Lower lobe of right lung (tissue), 2 donors: ENCODE measurements at regions not wholly inside any gene's neighbourhood (a gene's known extent, or its start where the extent isn't known, plus 50 kb on each side); places are given as distances from the start of the nearest gene placed in this dataset.

ENCODE experiments used
- ATAC-seq, 2 donors: fragments of 200-7000 bp; cut with Tn5 transposase; one replicate each; pipeline ENCODE4 v1.9.1; 2020 to 2022; ENCODE audit warnings: mild to moderate bottlenecking in 2 of 2, moderate library complexity in 2 of 2
- DNase-seq: peaks from one replicate; pipeline ENCODE4 v3.0.0-alpha.2; 2020
- H3K27ac ChIP-seq: fragments of 200-600 bp; one replicate; pipeline ENCODE4 v1.8.0; 2022
- H3K27me3 ChIP-seq: fragments of 200-600 bp; one replicate; pipeline ENCODE4 v1.8.0; 2022; ENCODE audit warnings: low read depth
- H3K36me3 ChIP-seq: fragments of 200-600 bp; one replicate; pipeline ENCODE4 v1.8.0; 2022; ENCODE audit warnings: mild to moderate bottlenecking
- H3K4me1 ChIP-seq: fragments of 200-600 bp; one replicate; pipeline ENCODE4 v1.8.0; 2022
- H3K4me3 ChIP-seq: fragments of 200-600 bp; one replicate; pipeline ENCODE4 v1.8.0; 2022; ENCODE audit warnings: mild to moderate bottlenecking
- H3K9me3 ChIP-seq: fragments of 200-600 bp; one replicate; pipeline ENCODE4 v1.8.0; 2022
- intact Hi-C: fragments of 100-400 bp; cut with DNase I; formaldehyde crosslinking; loops from one replicate; pipeline ENCODE4 v1.11.0; 2022
- TF ChIP-seq, protein P1 (sequence below): fragments of 200-600 bp; IDR thresholded peaks from one replicate; pipeline ENCODE4 v1.8.0; 2022; ENCODE audit warnings: antibody characterized with exemption, mild to moderate bottlenecking
- donor health status: DM: no; HTN: yes; CAD: no; lungs with severe emphysema.

DNA sequence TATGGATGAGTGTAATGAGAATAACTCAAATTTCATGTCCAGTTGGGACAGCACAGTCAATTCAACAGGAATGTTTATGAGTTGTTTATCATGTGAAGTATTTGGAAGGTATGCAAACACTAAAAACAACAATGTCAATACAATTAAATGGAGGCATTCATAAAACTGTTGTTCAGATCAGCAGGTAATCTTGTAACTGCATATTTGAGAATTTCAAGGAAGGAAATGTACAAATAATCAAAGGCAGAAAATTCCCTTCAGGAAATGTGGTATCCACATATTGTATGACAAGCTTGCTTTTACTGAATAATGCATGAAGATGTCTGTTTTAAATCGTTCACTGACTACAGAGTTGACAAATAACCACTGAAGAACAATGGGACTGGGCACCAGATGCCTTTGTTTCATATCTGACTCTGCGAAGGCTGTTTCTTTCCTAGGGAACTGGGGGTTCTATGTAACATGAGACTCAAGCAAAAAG is 198.3 kb downstream of the LTN1 start:
- Histone ChIP-seq H3K27me3 (no peaks in the 10 kb centered on the region), H3K9me3 (no peaks in the 10 kb centered on the region), H3K27ac (no peak overlapping the region), H3K36me3 (no peaks in the 10 kb centered on the region), H3K4me3 (no peak overlapping the region), H3K4me1 (peaks cover 4% of the 10 kb centered on the region)
- intact Hi-C loops: no loop called here
- ATAC-seq (no peak), DNase-seq (no peak)
- TF ChIP-seq, protein P1, sequence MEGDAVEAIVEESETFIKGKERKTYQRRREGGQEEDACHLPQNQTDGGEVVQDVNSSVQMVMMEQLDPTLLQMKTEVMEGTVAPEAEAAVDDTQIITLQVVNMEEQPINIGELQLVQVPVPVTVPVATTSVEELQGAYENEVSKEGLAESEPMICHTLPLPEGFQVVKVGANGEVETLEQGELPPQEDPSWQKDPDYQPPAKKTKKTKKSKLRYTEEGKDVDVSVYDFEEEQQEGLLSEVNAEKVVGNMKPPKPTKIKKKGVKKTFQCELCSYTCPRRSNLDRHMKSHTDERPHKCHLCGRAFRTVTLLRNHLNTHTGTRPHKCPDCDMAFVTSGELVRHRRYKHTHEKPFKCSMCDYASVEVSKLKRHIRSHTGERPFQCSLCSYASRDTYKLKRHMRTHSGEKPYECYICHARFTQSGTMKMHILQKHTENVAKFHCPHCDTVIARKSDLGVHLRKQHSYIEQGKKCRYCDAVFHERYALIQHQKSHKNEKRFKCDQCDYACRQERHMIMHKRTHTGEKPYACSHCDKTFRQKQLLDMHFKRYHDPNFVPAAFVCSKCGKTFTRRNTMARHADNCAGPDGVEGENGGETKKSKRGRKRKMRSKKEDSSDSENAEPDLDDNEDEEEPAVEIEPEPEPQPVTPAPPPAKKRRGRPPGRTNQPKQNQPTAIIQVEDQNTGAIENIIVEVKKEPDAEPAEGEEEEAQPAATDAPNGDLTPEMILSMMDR: no peak

DNA sequence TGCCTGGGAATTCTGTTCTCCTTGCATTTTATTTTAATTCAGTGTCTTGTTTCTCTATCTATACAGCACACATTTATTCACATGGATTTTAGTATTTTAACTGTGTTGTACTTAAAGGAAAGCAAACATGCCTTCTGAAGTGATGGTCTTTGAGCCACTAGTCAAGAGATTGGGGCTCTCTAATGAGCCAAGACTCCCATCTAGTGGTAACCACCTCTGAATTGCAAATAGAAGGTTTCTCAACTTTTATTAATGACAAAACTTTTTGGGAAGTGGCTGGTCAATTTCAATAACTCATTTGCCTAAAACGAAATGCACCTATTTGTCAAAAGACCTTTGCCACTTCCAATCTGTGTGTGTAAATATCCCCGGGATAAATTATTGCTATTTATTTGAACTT is 199.6 kb downstream of the LTN1 start:
- H3K27ac ChIP-seq: no peak overlapping the region
- intact Hi-C loops: no loop called here
- no peaks in the 10 kb centered on the region for H3K9me3 ChIP-seq
- H3K4me3 ChIP-seq: no peak overlapping the region
- no peak for DNase-seq
- no peaks in the 10 kb centered on the region for H3K36me3 ChIP-seq
- peaks cover 4% of the 10 kb centered on the region for H3K4me1 ChIP-seq
- H3K27me3 ChIP-seq: no peaks in the 10 kb centered on the region
- no peak for ATAC-seq
- TF ChIP-seq, protein P1: peak; percentile 22

DNA sequence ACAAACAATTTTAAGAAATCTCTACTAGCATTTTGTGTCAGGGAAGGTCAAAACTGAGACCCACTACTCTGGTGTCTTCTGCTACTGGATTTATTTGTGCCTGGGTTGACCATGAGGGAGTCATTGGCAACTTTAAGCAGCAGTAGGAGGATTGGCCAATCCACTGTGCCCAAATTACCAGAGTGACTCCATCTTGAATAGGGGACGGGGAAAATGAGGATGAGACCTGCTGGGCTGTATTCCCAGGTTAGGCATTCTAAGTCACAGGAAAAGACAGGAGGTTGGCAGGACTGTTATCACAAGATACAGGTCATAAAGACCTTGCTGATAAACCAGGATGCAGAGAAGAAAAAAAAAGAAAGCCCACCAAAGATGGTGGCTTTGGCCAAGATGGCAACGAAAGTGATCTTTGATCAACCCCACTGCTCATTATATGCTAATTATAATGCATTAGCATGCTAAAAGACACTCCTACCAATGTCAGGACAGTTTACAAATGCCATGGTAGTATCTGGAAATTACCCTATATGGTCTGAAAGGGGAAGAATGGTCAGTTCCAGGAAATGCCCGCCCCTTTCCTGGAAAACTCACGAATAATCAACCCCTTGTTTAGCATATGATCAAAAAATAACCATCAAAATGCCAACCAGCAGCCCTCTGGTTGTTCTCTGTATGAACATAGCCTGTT is 200.9 kb downstream of the LTN1 start:
- Histone ChIP-seq H3K4me1 (peaks cover 4% of the 10 kb centered on the region), H3K27ac (no peak overlapping the region), H3K4me3 (no peak overlapping the region), H3K27me3 (no peaks in the 10 kb centered on the region), H3K36me3 (no peaks in the 10 kb centered on the region), H3K9me3 (no peaks in the 10 kb centered on the region)
- TF ChIP-seq, protein P1: no peak
- no peak for DNase-seq
- no peak for ATAC-seq
- intact Hi-C loops: no loop called here

DNA sequence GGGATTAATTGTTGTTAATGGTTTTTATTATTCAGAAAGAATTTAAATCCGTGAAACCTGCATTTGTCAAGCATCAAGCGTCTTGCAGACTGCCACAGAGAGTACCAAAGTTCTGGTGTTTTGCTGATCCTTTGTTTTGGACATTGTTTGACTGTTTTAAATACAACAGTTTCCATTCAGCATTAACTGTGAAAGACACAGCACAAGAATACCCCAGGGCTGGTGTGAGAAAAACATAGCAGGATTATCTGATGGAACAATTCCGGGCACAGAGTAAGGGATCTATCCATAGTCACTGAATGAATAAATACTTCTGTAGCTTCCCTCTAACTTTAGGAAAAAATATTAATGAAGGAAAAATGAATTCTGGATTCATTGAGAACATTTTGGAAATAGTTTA is 202.3 kb downstream of the LTN1 start:
- no peaks in the 10 kb centered on the region for H3K27me3 ChIP-seq
- H3K36me3 ChIP-seq: no peaks in the 10 kb centered on the region
- intact Hi-C loops: no loop called here
- DNase-seq (no peak), ATAC-seq (no peak)
- no peaks in the 10 kb centered on the region for H3K9me3 ChIP-seq
- peaks cover 4% of the 10 kb centered on the region for H3K4me1 ChIP-seq
- H3K4me3 ChIP-seq: no peak overlapping the region
- TF ChIP-seq, protein P1: no peak
- H3K27ac ChIP-seq: no peak overlapping the region

DNA sequence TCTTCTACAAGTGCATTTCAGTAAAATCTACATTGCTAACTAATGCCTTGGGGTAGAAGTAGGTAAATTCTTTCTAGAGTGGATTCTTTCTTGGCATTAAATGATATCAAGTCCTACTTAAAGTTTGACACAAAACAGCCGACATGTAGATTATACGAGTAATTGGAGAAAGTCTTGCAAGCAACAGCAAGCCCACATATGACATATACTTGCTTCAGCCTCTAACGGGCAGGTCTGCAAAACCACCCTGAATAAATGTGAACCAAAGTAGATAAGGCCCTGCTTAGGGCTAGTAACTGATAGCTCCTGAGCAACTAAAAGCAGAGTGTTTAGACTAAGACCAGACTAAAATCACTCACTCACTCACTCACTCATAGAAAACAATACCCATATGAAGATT is 203.2 kb downstream of the LTN1 start:
- intact Hi-C loops: no loop called here
- H3K4me3 ChIP-seq: no peak overlapping the region
- no peaks in the 10 kb centered on the region for H3K27me3 ChIP-seq
- H3K36me3 ChIP-seq: no peaks in the 10 kb centered on the region
- ATAC-seq: no peak
- H3K27ac ChIP-seq: no peak overlapping the region
- no peak for DNase-seq
- TF ChIP-seq, protein P1: no peak
- H3K4me1 ChIP-seq: peaks cover 4% of the 10 kb centered on the region
- no peaks in the 10 kb centered on the region for H3K9me3 ChIP-seq
